ENCODE measurements at regions not wholly inside any gene's neighbourhood (a gene's known extent, or its start where the extent isn't known, plus 50 kb on each side); places are given as distances from the start of the nearest gene placed in this dataset.

GRCh38 chr14:96617635-96618034 lies 115.5 kb downstream of the PAPOLA start:
- TF ChIP-seq, protein P1, sequence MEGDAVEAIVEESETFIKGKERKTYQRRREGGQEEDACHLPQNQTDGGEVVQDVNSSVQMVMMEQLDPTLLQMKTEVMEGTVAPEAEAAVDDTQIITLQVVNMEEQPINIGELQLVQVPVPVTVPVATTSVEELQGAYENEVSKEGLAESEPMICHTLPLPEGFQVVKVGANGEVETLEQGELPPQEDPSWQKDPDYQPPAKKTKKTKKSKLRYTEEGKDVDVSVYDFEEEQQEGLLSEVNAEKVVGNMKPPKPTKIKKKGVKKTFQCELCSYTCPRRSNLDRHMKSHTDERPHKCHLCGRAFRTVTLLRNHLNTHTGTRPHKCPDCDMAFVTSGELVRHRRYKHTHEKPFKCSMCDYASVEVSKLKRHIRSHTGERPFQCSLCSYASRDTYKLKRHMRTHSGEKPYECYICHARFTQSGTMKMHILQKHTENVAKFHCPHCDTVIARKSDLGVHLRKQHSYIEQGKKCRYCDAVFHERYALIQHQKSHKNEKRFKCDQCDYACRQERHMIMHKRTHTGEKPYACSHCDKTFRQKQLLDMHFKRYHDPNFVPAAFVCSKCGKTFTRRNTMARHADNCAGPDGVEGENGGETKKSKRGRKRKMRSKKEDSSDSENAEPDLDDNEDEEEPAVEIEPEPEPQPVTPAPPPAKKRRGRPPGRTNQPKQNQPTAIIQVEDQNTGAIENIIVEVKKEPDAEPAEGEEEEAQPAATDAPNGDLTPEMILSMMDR (IDR thresholded peaks at IDR 0.05) = no peak
- intact Hi-C loops (cut with DNase I) = no loop called here
- Histone ChIP-seq H3K27ac (no peak overlapping the region), H3K4me1 (no peaks in the 10 kb centered on the region), H3K9me3 (no peaks in the 10 kb centered on the region), H3K4me3 (no peak overlapping the region), H3K36me3 (no peaks in the 10 kb centered on the region), H3K27me3 (no peaks in the 10 kb centered on the region)
- no peak for DNase-seq (ENCODE audit: low spot score in 2 of 2)

- intact Hi-C loops (cut with DNase I) = no loop called here
- H3K27me3 ChIP-seq = no peaks in the 10 kb centered on the region
- H3K9me3 ChIP-seq = no peaks in the 10 kb centered on the region
- TF ChIP-seq, protein P1 (IDR thresholded peaks at IDR 0.05) = no peak
- H3K4me3 ChIP-seq = no peak overlapping the region
- H3K27ac ChIP-seq = no peak overlapping the region
- H3K4me1 ChIP-seq = no peaks in the 10 kb centered on the region
- no peaks in the 10 kb centered on the region for H3K36me3 ChIP-seq
- peak in 1 of 2 donors; percentile 25 for DNase-seq (ENCODE audit: low spot score in 2 of 2)
These were observed 120.7 kb downstream of the PAPOLA start for GRCh38 chr14:96622926-96623325.

DNA sequence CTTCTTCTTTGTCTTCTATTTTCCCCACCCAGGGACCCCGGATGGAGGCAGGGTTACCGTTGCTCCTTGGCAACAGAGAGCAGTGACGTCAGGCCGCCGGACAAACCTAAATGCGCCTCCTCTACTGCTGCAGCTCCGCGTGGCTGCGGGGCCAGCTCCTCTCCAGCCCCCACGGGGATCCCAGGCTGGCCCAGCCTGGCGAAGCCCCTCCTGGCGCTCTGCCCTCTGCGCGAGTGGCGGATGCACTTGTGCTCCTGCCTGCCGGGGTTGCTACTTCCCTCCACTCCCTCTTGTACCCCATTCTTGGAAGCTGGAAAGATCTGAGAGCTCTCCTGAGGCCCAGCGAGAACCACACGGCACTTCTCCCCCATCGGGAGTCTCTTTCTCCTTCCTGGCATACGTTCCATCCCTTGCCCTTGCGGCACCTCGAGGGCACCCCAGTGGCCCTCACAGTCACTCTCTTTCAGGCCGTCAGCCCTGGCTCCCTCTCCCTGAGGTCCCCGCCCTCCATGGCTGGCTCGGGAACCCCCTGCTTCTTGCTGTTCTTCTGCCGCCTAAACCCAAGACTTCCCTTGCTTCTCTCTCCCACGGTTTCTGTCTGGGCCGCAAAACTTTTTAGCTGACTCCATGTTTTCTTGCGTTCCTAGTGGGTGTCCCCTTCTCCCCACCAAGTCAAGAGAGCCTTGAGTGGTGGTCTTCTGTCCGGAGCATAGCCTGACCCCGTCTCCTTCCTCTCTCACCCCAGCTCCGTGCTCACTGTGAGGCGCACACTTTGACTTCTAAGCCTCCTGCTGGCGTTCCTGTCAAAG lies 121.7 kb downstream of the PAPOLA start:
- Histone ChIP-seq H3K9me3 (no peaks in the 10 kb centered on the region), H3K4me3 (no peak overlapping the region), H3K27me3 (no peaks in the 10 kb centered on the region), H3K4me1 (no peaks in the 10 kb centered on the region), H3K36me3 (no peaks in the 10 kb centered on the region), H3K27ac (no peak overlapping the region)
- intact Hi-C loops (cut with DNase I) = no loop called here
- peak in 1 of 2 donors; percentile 52 for DNase-seq (ENCODE audit: low spot score in 2 of 2)
- TF ChIP-seq, protein P1 (IDR thresholded peaks at IDR 0.05) = no peak

GRCh38 chr14:96624661-96625425 lies 122.7 kb downstream of the PAPOLA start:
- no peaks in the 10 kb centered on the region for H3K27me3 ChIP-seq
- no peak overlapping the region for H3K27ac ChIP-seq
- no peaks in the 10 kb centered on the region for H3K9me3 ChIP-seq
- H3K4me1 ChIP-seq = no peaks in the 10 kb centered on the region
- peak in 1 of 2 donors; percentile 61 for DNase-seq (ENCODE audit: low spot score in 2 of 2)
- no peaks in the 10 kb centered on the region for H3K36me3 ChIP-seq
- intact Hi-C loops (cut with DNase I) = no loop called here
- H3K4me3 ChIP-seq = no peak overlapping the region
- TF ChIP-seq, protein P1 (IDR thresholded peaks at IDR 0.05) = no peak

DNA sequence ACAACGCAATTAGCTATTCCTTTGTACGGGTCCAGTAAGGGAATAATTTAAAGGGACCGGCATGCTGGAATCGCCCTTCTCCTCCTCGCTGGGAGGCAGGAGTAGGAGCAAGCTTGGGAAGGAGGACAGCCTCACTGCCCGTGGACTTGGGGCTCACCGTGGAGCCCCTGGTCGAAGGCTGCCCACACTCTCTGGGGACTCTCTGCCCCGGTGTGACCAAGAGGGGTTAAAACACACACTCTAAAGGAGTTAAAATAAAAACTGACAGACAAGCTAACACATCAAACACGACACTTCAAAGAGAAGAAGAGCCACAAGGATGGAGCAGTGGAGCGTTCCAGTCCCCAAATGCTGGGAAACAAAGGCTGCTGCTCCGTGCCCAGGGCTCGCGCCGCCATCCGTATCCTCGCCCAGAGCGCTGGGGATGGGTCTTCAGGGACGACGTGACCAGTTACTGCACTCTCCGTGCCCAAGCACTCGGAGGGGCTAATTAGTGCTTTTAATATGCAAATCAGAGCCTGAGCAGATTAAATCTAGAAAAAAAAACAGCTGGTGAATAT lies 123.3 kb downstream of the PAPOLA start:
- no peaks in the 10 kb centered on the region for H3K4me1 ChIP-seq
- DNase-seq (ENCODE audit: low spot score in 2 of 2) = peak in 1 of 2 donors; percentile 41
- TF ChIP-seq, protein P1 (IDR thresholded peaks at IDR 0.05) = no peak
- no peak overlapping the region for H3K27ac ChIP-seq
- intact Hi-C loops (cut with DNase I) = no loop called here
- H3K27me3 ChIP-seq = no peaks in the 10 kb centered on the region
- no peaks in the 10 kb centered on the region for H3K9me3 ChIP-seq
- H3K36me3 ChIP-seq = no peaks in the 10 kb centered on the region
- H3K4me3 ChIP-seq = no peak overlapping the region

All from ascending aorta (tissue), 2 donors.